Vagina (tissue), 2 donors: ENCODE measurements at regions not wholly inside any gene's neighbourhood (a gene's known extent, or its start where the extent isn't known, plus 50 kb on each side); places are given as distances from the start of the nearest gene placed in this dataset.

ENCODE experiments used
- DNase-seq, 2 donors: peaks; one replicate each; pipeline ENCODE4 v3.0.0-alpha.2; 2017; ENCODE audit errors: extremely low spot score in 2 of 2
- H3K27ac ChIP-seq: fragments of 200-600 bp; sonication (generic); one replicate; pipeline ENCODE4 v1.5.1; 2019
- H3K27me3 ChIP-seq: fragments of 200-600 bp; sonication (generic); one replicate; pipeline ENCODE4 v1.5.1; 2019
- H3K36me3 ChIP-seq, 2 donors: fragments of 200-600 bp; sonication (generic); one replicate each; pipeline ENCODE4 v1.5.1; 2017 to 2019
- H3K4me1 ChIP-seq: fragments of 200-600 bp; sonication (generic); one replicate; pipeline ENCODE4 v1.5.1; 2019
- H3K4me3 ChIP-seq, 2 donors: fragments of 200-600 bp; sonication (generic); 1 replicate in 1 of 2; 2 replicates in 1 of 2; pipeline ENCODE4 v1.5.1; 2016 to 2019
- H3K9me3 ChIP-seq: fragments of 200-600 bp; sonication (generic); one replicate; pipeline ENCODE4 v1.5.1; 2019
- POLR2A ChIP-seq, 2 donors: fragments of 450-650 bp; IDR thresholded peaks; one replicate each; pipeline ENCODE4 v1.6.1; 2017; ENCODE audit warnings: antibody characterized with exemption in 2 of 2, mild to moderate bottlenecking in 2 of 2, moderate library complexity in 2 of 2
- POLR2AphosphoS5 ChIP-seq, 2 donors: sonication (generic); formaldehyde crosslinking; IDR thresholded peaks; one replicate each; pipeline ENCODE4 v1.9.0; 2017; ENCODE audit warnings: antibody characterized with exemption in 2 of 2, mild to moderate bottlenecking in 2 of 2, low read depth in 1 of 2; ENCODE audit not compliant: insufficient read depth in 1 of 2
- intact Hi-C: fragments of 100-400 bp; cut with DNase I; formaldehyde crosslinking; loops from one replicate; pipeline ENCODE4 v1.15.1; 2023
- TF ChIP-seq, protein P1 (sequence below), 3 experiments: fragments of 450-650 bp in 2 of 3; fragments of 200-600 bp in 1 of 3; sonication (generic) in 1 of 3; IDR thresholded peaks; one replicate each; pipeline ENCODE4 v1.5.1; 2017 to 2019; ENCODE audit warnings: antibody characterized with exemption in 3 of 3, mild to moderate bottlenecking in 2 of 3, moderate library complexity in 2 of 3

DNA sequence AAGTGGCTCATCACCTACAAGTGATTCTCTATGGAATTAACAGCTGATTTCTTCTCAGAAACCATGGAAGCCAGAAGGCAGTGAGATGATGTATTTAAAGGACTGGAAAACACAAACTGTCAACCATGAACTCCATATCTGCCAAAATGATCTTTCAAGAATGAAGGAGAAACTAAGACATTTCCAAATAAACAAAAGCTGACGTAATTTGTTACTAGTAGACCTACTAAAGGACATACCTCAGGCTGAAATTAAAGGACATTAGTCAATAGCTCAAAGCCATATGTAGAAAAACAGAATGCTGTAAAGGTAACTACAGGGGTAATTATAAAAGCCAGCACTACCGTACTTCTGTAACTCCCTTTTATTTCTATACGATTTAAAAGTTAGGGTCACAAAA, 129.4 kb upstream of the TMEM45B start:
- H3K27ac ChIP-seq: no peak overlapping the region
- intact Hi-C loops: no loop called here
- H3K9me3 ChIP-seq: no peaks in the 10 kb centered on the region
- H3K4me3 ChIP-seq: no peak overlapping the region
- no peaks in the 10 kb centered on the region for H3K27me3 ChIP-seq
- no peaks in the 10 kb centered on the region for H3K36me3 ChIP-seq
- no peak for DNase-seq
- TF ChIP-seq, protein P1, sequence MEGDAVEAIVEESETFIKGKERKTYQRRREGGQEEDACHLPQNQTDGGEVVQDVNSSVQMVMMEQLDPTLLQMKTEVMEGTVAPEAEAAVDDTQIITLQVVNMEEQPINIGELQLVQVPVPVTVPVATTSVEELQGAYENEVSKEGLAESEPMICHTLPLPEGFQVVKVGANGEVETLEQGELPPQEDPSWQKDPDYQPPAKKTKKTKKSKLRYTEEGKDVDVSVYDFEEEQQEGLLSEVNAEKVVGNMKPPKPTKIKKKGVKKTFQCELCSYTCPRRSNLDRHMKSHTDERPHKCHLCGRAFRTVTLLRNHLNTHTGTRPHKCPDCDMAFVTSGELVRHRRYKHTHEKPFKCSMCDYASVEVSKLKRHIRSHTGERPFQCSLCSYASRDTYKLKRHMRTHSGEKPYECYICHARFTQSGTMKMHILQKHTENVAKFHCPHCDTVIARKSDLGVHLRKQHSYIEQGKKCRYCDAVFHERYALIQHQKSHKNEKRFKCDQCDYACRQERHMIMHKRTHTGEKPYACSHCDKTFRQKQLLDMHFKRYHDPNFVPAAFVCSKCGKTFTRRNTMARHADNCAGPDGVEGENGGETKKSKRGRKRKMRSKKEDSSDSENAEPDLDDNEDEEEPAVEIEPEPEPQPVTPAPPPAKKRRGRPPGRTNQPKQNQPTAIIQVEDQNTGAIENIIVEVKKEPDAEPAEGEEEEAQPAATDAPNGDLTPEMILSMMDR (IDR thresholded peaks at IDR 0.05): no peak
- TF ChIP-seq POLR2A (IDR thresholded peaks at IDR 0.05) (no peak), POLR2AphosphoS5 (IDR thresholded peaks at IDR 0.05; ENCODE audit: insufficient read depth in 1 of 2, low read depth in 1 of 2) (no peak)
- no peaks in the 10 kb centered on the region for H3K4me1 ChIP-seq

DNA sequence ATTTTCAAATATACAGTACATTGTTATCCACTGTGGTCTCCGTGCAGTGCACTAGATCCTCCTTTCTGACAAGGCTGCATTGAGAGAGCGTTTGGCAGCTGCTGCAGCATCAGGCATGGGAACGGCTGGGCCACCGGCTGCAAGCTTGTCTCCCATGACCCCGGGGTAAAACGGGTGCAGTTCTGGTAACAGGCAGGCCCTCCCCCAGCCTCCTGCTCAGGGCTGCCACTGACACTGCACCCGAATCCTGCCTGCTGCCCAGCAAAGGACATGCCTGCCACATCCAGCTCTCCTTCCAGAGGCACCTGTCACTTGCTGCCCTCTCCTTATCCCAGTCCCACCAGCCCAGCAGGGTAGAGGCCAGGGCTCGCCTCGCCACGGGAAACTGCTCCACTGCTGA, 124.5 kb upstream of the TMEM45B start:
- no peak overlapping the region for H3K27ac ChIP-seq
- TF ChIP-seq POLR2AphosphoS5 (IDR thresholded peaks at IDR 0.05; ENCODE audit: insufficient read depth in 1 of 2, low read depth in 1 of 2) (no peak), POLR2A (IDR thresholded peaks at IDR 0.05) (no peak)
- TF ChIP-seq, protein P1 (IDR thresholded peaks at IDR 0.05): no peak
- H3K27me3 ChIP-seq: no peaks in the 10 kb centered on the region
- intact Hi-C loops: no loop called here
- peaks cover 15% of the 10 kb centered on the region for H3K4me1 ChIP-seq
- H3K9me3 ChIP-seq: no peaks in the 10 kb centered on the region
- no peak overlapping the region for H3K4me3 ChIP-seq
- DNase-seq: no peak
- no peaks in the 10 kb centered on the region for H3K36me3 ChIP-seq

DNA sequence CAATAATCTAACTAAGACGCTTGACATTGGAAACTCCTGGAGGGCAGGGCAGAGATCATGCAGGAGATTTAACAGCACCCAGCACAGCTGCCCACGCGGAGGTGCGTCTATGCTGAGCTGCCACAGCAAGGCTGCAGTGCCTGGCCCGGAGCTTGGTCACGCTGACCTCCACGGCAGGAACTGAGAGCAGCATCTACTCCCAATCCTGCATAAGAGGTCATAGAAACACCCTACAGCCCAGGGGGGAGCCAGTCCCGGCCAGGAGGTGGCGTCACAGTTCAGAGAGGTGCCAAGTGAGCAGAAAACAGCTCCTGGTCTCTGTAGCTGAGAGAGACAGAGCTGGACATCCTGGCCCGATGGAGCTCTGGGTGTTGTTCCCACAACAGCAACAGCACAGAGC, 121.1 kb upstream of the TMEM45B start:
- H3K27ac ChIP-seq: no peak overlapping the region
- H3K36me3 ChIP-seq: no peaks in the 10 kb centered on the region
- H3K4me3 ChIP-seq: no peak overlapping the region
- no peaks in the 10 kb centered on the region for H3K27me3 ChIP-seq
- TF ChIP-seq, protein P1 (IDR thresholded peaks at IDR 0.05): no peak
- TF ChIP-seq POLR2AphosphoS5 (IDR thresholded peaks at IDR 0.05; ENCODE audit: insufficient read depth in 1 of 2, low read depth in 1 of 2): no peak
- no peak for TF ChIP-seq POLR2A (IDR thresholded peaks at IDR 0.05)
- H3K4me1 ChIP-seq: peaks cover 21% of the 10 kb centered on the region
- intact Hi-C loops: no loop called here
- H3K9me3 ChIP-seq: no peaks in the 10 kb centered on the region
- DNase-seq: no peak

DNA sequence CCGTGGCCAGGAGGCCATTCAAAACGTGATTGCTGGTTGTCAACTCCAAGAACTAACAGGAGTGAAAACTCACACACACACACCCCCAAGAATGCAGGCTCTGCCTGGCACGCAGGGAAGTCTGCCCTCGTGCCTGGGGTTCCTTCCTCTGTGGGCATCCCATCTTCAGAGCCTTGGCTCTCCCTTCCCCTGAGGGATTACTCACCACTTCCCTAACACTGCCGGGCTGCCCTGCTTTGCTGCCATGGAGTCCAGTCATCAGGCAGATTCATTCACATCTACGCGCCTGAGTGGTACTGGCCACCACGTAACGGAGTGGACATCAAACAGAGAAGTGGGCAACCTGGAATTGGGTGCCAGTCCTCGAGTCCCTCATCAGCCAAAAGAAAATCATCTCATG, 120.7 kb upstream of the TMEM45B start:
- Histone ChIP-seq H3K27me3 (no peaks in the 10 kb centered on the region), H3K4me1 (peaks cover 21% of the 10 kb centered on the region), H3K4me3 (no peak overlapping the region), H3K36me3 (no peaks in the 10 kb centered on the region), H3K9me3 (no peaks in the 10 kb centered on the region), H3K27ac (no peak overlapping the region)
- TF ChIP-seq, protein P1 (IDR thresholded peaks at IDR 0.05): no peak
- TF ChIP-seq POLR2AphosphoS5 (IDR thresholded peaks at IDR 0.05; ENCODE audit: insufficient read depth in 1 of 2, low read depth in 1 of 2): no peak
- TF ChIP-seq POLR2A (IDR thresholded peaks at IDR 0.05): no peak
- no peak for DNase-seq
- intact Hi-C loops: no loop called here

DNA sequence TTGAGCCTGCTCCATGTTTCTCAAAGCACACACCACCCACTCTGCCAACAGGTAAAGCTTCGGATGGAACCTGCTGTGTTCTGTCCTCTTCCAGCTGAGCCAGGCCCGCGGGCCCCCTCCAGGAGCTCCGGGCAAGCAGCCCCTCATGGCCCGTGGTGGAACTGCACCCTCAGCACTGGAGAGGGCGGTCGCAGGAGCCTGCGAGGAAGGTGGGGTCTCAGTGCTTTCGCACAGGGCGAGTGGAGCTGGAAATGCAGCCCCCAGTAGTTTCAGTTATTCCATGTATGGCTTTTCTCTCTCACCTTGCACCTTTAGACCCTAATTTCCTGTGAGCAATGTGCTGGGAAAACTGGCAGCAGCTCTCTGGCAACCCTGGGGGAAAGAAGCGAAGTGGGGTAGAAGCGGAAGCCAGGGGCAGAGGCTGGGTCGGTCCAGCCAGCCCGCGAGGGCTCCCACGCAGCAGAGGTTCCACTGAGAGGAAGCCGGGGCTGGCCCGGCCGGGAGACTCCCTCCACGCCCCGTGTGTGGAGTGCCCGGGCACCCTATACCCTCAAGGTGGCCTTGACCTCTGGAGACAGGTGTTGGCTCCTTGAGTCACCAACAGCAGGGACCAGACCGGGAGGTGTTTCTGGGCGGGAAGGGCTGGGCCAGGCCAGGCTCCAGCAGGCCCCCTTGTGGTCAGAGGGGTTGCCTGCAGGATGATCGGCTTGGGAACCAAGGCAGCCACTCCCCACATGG, 119.9 kb upstream of the TMEM45B start:
- H3K27me3 ChIP-seq: no peaks in the 10 kb centered on the region
- DNase-seq: no peak
- H3K9me3 ChIP-seq: no peaks in the 10 kb centered on the region
- H3K4me3 ChIP-seq: peak overlapping the region; percentile 27 to 38
- no peak overlapping the region for H3K27ac ChIP-seq
- intact Hi-C loops: no loop called here
- H3K36me3 ChIP-seq: no peaks in the 10 kb centered on the region
- peaks cover 21% of the 10 kb centered on the region for H3K4me1 ChIP-seq
- TF ChIP-seq POLR2A (IDR thresholded peaks at IDR 0.05) (no peak), POLR2AphosphoS5 (IDR thresholded peaks at IDR 0.05; ENCODE audit: insufficient read depth in 1 of 2, low read depth in 1 of 2) (no peak)
- TF ChIP-seq, protein P1 (IDR thresholded peaks at IDR 0.05): peak; percentile 34 to 50 (median 41)
